PC-3 (cell line): ENCODE measurements at regions not wholly inside any gene's neighbourhood (a gene's known extent, or its start where the extent isn't known, plus 50 kb on each side); places are given as distances from the start of the nearest gene placed in this dataset.

Experiments used
- ATAC-seq: fragments of 200-7000 bp; cut with Tn5 transposase; 2 replicates; pipeline ENCODE4 v1.9.1; 2020; ENCODE audit warnings: mild to moderate bottlenecking, moderate library complexity
- BruUV-seq: library from RNA; stranded (reverse); fragments of 400-500 nt; replicated peaks from 2 replicates; lab custom pipeline; 2021; lab: Mats Ljungman, UMichigan
- CTCF ChIA-PET: fragments of 300-600 bp; sonication (Branson Sonifier 250); formaldehyde crosslinking; loops from one replicate; lab custom pipeline; 2022; ENCODE audit warnings: antibody characterized with exemption; lab: Charles Lee
- POLR2A ChIA-PET: fragments of 300-600 bp; sonication (Branson Sonifier 250); formaldehyde crosslinking; loops from one replicate; lab custom pipeline; 2022; ENCODE audit warnings: antibody characterized with exemption; ENCODE audit not compliant: unreplicated experiment; lab: Charles Lee
- DNase-seq: peaks from one replicate; pipeline ENCODE4 v3.0.0-alpha.2; 2015
- H2AFZ ChIP-seq: fragments of 300-600 bp; sonication (generic); 2 replicates; pipeline ENCODE4 v1.6.0; 2016; ENCODE audit warnings: antibody characterized with exemption, low read length
- H3F3A ChIP-seq: fragments of 300-600 bp; sonication (generic); one replicate; pipeline ENCODE4 v1.6.0; 2017; ENCODE audit warnings: antibody characterized with exemption, low read length, control low read depth, mild to moderate bottlenecking; ENCODE audit not compliant: unreplicated experiment
- H3K27ac ChIP-seq: fragments of 300-600 bp; sonication (generic); 2 replicates; pipeline ENCODE4 v1.5.1; 2016; ENCODE audit warnings: mild to moderate bottlenecking, low read length
- H3K27me3 ChIP-seq: fragments of 300-600 bp; sonication (generic); 2 replicates; pipeline ENCODE4 v1.6.1; 2016; ENCODE audit warnings: low read length, mixed read lengths
- H3K36me3 ChIP-seq: fragments of 300-600 bp; sonication (generic); 2 replicates; pipeline ENCODE4 v1.6.1; 2016; ENCODE audit warnings: low read depth, mixed run types, low read length, mixed read lengths
- H3K4me1 ChIP-seq: fragments of 300-600 bp; sonication (generic); 2 replicates; pipeline ENCODE4 v1.5.1; 2016; ENCODE audit warnings: low read length; ENCODE audit not compliant: insufficient read depth
- H3K4me2 ChIP-seq: fragments of 300-600 bp; sonication (generic); 2 replicates; pipeline ENCODE4 v1.6.0; 2016; ENCODE audit warnings: low read length
- H3K4me3 ChIP-seq: fragments of 300-600 bp; sonication (generic); 2 replicates; pipeline ENCODE4 v1.5.1; 2016; ENCODE audit warnings: mild to moderate bottlenecking, low read length, mixed read lengths
- H3K79me2 ChIP-seq: fragments of 300-600 bp; sonication (generic); 2 replicates; pipeline ENCODE4 v1.6.1; 2017; ENCODE audit warnings: low read length, mixed read lengths
- H3K9ac ChIP-seq: fragments of 300-600 bp; sonication (generic); 2 replicates; pipeline ENCODE4 v1.6.0; 2016; ENCODE audit warnings: mild to moderate bottlenecking, low read length
- H3K9me2 ChIP-seq: fragments of 300-600 bp; sonication (generic); replicated peaks from 2 replicates; pipeline ENCODE4 v1.6.1; 2016; ENCODE audit warnings: mixed run types, low read length, mixed read lengths
- H3K9me3 ChIP-seq: fragments of 300-600 bp; sonication (generic); 2 replicates; pipeline ENCODE4 v1.6.1; 2016; ENCODE audit warnings: low read length, mixed read lengths
- H4K20me1 ChIP-seq: fragments of 300-600 bp; sonication (generic); 2 replicates; pipeline ENCODE4 v1.6.1; 2016; ENCODE audit warnings: low read length, mixed read lengths
- EZH2 ChIP-seq: fragments of 300-600 bp; sonication (generic); IDR thresholded peaks from one replicate; pipeline ENCODE4 v1.6.1; 2017; ENCODE audit warnings: antibody characterized with exemption, mild to moderate bottlenecking, low read length; ENCODE audit not compliant: unreplicated experiment
- EZH2phosphoT487 ChIP-seq: fragments of 300-600 bp; sonication (generic); IDR thresholded peaks from 2 replicates; pipeline ENCODE4 v1.6.1; 2018; ENCODE audit warnings: mild to moderate bottlenecking, antibody characterized with exemption, low read length, borderline replicate concordance
- intact Hi-C: fragments of 100-400 bp; cut with micrococcal nuclease; formaldehyde crosslinking; loops from 2 replicates; pipeline ENCODE4 v1.9.0; 2023
- TF ChIP-seq, protein P1 (sequence below): fragments of 300-600 bp; sonication (generic); conservative IDR thresholded peaks from 2 replicates; pipeline ENCODE4 v1.5.1; 2017; ENCODE audit warnings: antibody characterized with exemption, low read depth, mild to moderate bottlenecking, low read length

DNA sequence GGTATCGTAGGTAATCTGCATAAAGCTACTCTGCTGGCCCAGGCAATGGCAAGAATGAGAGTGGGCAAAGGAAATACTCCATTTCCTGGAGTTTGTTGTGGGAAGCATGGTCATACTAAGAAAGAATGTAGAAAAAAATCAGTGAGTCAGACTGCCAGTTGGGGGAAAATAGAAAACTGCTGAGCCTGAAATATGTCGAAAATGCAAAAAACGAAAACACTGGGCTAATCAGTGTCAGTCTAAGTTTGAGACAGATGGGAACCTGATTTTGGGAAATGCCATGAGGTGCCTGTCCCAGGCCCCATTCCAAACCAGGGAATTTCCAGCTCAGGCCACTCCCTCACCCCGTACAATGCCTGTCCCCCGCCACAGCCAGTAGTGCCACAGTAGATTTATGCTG lies 150.0 kb downstream of the ZNF33B start:
- peaks cover 21% of the 10 kb centered on the region; the same call in 1 of the 2 replicates for H3K36me3 ChIP-seq
- DNase-seq = no peak
- H3K79me2 ChIP-seq = no peaks in the 10 kb centered on the region
- H3K9me2 ChIP-seq = no peaks in the 10 kb centered on the region
- H3K9me3 ChIP-seq = no peaks in the 10 kb centered on the region
- intact Hi-C loops = no loop called here
- H4K20me1 ChIP-seq = 0 out of 2 replicates have a peak, but pooled peaks cover 4% of the 10 kb centered on the region
- ChIA-PET CTCF (no interaction called here), POLR2A (no interaction called here)
- no peaks in the 10 kb centered on the region for H3F3A ChIP-seq
- H3K4me3 ChIP-seq = no peak overlapping the region
- H3K9ac ChIP-seq = no peak overlapping the region
- no peaks in the 10 kb centered on the region for H3K4me1 ChIP-seq
- no peaks in the 10 kb centered on the region for H3K27me3 ChIP-seq
- no TSS peak for BruUV-seq
- no peak overlapping the region for H3K4me2 ChIP-seq
- no peak overlapping the region for H2AFZ ChIP-seq
- no peak for ATAC-seq
- no peak overlapping the region for H3K27ac ChIP-seq
- TF ChIP-seq, protein P1, sequence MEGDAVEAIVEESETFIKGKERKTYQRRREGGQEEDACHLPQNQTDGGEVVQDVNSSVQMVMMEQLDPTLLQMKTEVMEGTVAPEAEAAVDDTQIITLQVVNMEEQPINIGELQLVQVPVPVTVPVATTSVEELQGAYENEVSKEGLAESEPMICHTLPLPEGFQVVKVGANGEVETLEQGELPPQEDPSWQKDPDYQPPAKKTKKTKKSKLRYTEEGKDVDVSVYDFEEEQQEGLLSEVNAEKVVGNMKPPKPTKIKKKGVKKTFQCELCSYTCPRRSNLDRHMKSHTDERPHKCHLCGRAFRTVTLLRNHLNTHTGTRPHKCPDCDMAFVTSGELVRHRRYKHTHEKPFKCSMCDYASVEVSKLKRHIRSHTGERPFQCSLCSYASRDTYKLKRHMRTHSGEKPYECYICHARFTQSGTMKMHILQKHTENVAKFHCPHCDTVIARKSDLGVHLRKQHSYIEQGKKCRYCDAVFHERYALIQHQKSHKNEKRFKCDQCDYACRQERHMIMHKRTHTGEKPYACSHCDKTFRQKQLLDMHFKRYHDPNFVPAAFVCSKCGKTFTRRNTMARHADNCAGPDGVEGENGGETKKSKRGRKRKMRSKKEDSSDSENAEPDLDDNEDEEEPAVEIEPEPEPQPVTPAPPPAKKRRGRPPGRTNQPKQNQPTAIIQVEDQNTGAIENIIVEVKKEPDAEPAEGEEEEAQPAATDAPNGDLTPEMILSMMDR = no peak
- no peak for TF ChIP-seq EZH2
- no peak for TF ChIP-seq EZH2phosphoT487

DNA sequence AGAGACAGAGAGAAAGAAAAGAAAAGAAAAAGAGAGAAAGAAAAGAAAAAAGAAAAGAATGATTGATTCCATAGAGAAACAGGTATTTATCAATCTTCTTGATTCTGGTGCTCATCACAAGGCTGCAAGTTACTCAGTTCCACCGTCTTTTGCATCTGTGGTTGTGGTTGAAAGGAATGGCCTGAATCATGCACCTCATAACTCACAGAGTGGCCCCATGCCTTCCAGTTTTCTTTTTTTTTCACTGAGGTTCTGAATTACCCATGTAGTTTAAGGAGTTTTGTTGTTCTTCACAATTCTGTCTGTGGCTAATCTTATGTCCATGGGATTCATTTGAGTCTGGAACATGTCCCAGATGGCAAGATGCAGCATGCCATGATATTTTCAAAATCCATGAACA lies 156.0 kb downstream of the ZNF33B start:
- Histone ChIP-seq H3K4me1 (no peaks in the 10 kb centered on the region), H3K9me3 (no peaks in the 10 kb centered on the region), H3K36me3 (peaks cover 9% of the 10 kb centered on the region), H3K4me3 (no peak overlapping the region), H4K20me1 (0 out of 2 replicates have a peak, but pooled peaks cover 4% of the 10 kb centered on the region), H3K27ac (no peak overlapping the region), H3F3A (no peaks in the 10 kb centered on the region), H3K79me2 (peaks cover 17% of the 10 kb centered on the region), H3K4me2 (no peak overlapping the region), H3K9ac (no peak overlapping the region), H3K27me3 (no peaks in the 10 kb centered on the region), H2AFZ (no peak overlapping the region), H3K9me2 (no peaks in the 10 kb centered on the region)
- no peak for ATAC-seq
- BruUV-seq = no TSS peak
- POLR2A ChIA-PET = no interaction called here
- intact Hi-C loops = no loop called here
- TF ChIP-seq EZH2 (no peak), EZH2phosphoT487 (no peak)
- TF ChIP-seq, protein P1 = no peak
- DNase-seq = no peak
- CTCF ChIA-PET = no interaction called here

DNA sequence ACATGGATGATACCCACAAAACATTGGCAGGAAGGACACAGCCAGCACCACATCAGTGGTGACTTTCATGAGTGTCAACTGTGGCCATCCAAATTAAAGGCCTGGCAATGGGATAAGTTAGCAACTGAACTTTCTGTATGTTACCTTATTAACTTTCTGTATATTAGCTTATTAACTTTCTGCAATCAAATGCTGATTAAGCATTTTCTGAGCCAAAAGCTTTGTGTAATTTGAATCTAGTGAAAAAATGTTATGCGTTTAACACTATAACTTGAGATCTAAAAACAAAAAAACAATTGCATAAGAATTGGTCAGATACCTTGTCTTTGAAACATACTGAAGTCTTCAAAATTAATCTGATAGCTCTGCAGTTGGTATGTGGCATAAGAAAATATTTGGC lies 159.3 kb downstream of the ZNF33B start:
- intact Hi-C loops = loop anchor here (5.0 kb wide), 1 partner anchor 73 kb away; no protein-coding TSS in a partner anchor
- no peak overlapping the region for H3K27ac ChIP-seq
- no peaks in the 10 kb centered on the region for H3K4me1 ChIP-seq
- H3K27me3 ChIP-seq = no peaks in the 10 kb centered on the region
- POLR2A ChIA-PET = no interaction called here
- H3K4me2 ChIP-seq = no peak overlapping the region
- BruUV-seq = no TSS peak
- H4K20me1 ChIP-seq = no peaks in the 10 kb centered on the region
- DNase-seq (no peak), ATAC-seq (no peak)
- TF ChIP-seq, protein P1 = no peak
- TF ChIP-seq EZH2 (no peak), EZH2phosphoT487 (no peak)
- H3F3A ChIP-seq = no peaks in the 10 kb centered on the region
- no peak overlapping the region for H3K9ac ChIP-seq
- peaks cover 6% of the 10 kb centered on the region for H3K36me3 ChIP-seq
- CTCF ChIA-PET = no interaction called here
- H2AFZ ChIP-seq = no peak overlapping the region
- H3K9me3 ChIP-seq = no peaks in the 10 kb centered on the region
- no peaks in the 10 kb centered on the region for H3K9me2 ChIP-seq
- H3K79me2 ChIP-seq = peaks cover 33% of the 10 kb centered on the region
- no peak overlapping the region for H3K4me3 ChIP-seq
